Smooth muscle cell (in vitro differentiated cells): ENCODE measurements at regions not wholly inside any gene's neighbourhood (a gene's known extent, or its start where the extent isn't known, plus 50 kb on each side); places are given as distances from the start of the nearest gene placed in this dataset.

Experiments used
- DNase-seq: peaks from one replicate; lab custom pipeline; 2025; ENCODE audit not compliant: unreplicated experiment; lab: John Stamatoyannopoulos, UW
- H2AFZ ChIP-seq: fragments of 200-600 bp; sonication (generic); 2 replicates; pipeline ENCODE4 v1.6.0; 2016; ENCODE audit warnings: antibody characterized with exemption, low read depth, mild to moderate bottlenecking
- H3F3A ChIP-seq: fragments of 200-600 bp; sonication (generic); 2 replicates; pipeline ENCODE4 v1.6.0; 2017; ENCODE audit warnings: antibody characterized with exemption, low read depth
- H3K27ac ChIP-seq: fragments of 200-600 bp; sonication (generic); 2 replicates; pipeline ENCODE4 v1.5.1; 2016; ENCODE audit warnings: low read depth, mild to moderate bottlenecking
- H3K27me3 ChIP-seq: fragments of 200-600 bp; sonication (generic); 2 replicates; pipeline ENCODE4 v1.6.1; 2016; ENCODE audit warnings: low read depth, mild to moderate bottlenecking
- H3K36me3 ChIP-seq: fragments of 200-600 bp; sonication (generic); 2 replicates; pipeline ENCODE4 v1.5.1; 2016; ENCODE audit warnings: low read depth
- H3K4me1 ChIP-seq: fragments of 200-600 bp; sonication (generic); 2 replicates; pipeline ENCODE4 v1.5.1; 2016; ENCODE audit warnings: low read depth
- H3K4me2 ChIP-seq: fragments of 200-600 bp; sonication (generic); 2 replicates; pipeline ENCODE4 v1.6.0; 2016; ENCODE audit warnings: mild to moderate bottlenecking
- H3K4me3 ChIP-seq: fragments of 200-600 bp; sonication (generic); 2 replicates; pipeline ENCODE4 v1.5.1; 2016; ENCODE audit warnings: mild to moderate bottlenecking
- H3K79me2 ChIP-seq: fragments of 200-600 bp; sonication (generic); 2 replicates; pipeline ENCODE4 v1.6.0; 2016; ENCODE audit warnings: low read depth, mild to moderate bottlenecking
- H3K9ac ChIP-seq: fragments of 200-600 bp; sonication (generic); 2 replicates; pipeline ENCODE4 v1.6.0; 2016; ENCODE audit warnings: low read depth
- H3K9me3 ChIP-seq: fragments of 200-600 bp; sonication (generic); replicated peaks from 2 replicates; pipeline ENCODE4 v1.5.1; 2016; ENCODE audit warnings: low read depth
- H4K20me1 ChIP-seq: fragments of 200-600 bp; sonication (generic); 2 replicates; pipeline ENCODE4 v1.6.0; 2016; ENCODE audit warnings: low read depth
- WGBS: methylation state at CpG from one replicate; pipeline ENCODE4 v1.1.7; 2016; ENCODE audit warnings: low lambda C conversion rate; 5-methylcytosine and 5-hydroxymethylcytosine counted together
- TF ChIP-seq, protein P1 (sequence below): fragments of 200-600 bp; sonication (generic); IDR thresholded peaks from 2 replicates; pipeline ENCODE4 v1.5.1; 2017; ENCODE audit warnings: borderline replicate concordance, mild to moderate bottlenecking, antibody characterized with exemption; ENCODE audit not compliant: insufficient read depth, poor library complexity, severe bottlenecking

DNA sequence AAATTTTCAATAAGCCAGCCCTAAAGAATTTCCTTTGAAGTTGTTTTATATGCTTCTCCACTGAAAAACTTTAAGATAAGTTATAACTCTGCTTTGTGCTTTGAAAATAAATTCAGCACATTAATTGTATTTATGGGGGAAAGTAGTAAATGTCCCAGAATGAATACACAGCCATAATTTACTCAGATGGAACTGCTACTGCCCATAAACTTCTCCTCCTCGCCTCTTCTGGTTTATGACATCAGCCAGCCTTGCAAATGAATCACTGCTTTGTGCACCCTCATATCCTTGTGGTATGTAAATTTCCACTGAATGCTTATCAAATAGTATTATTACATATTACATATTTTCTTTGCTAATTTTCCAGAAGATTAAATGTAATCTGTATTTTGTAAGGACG is 302.0 kb downstream of the DIPK2A start:
- Histone ChIP-seq H3K9me3 (no peaks in the 10 kb centered on the region), H3K27me3 (no peaks in the 10 kb centered on the region), H3K79me2 (no peaks in the 10 kb centered on the region), H3K4me2 (peak overlapping the region; percentile 81), H4K20me1 (no peaks in the 10 kb centered on the region), H3K36me3 (no peaks in the 10 kb centered on the region), H3K9ac (peak overlapping the region; percentile 67), H3K4me3 (no peak overlapping the region), H2AFZ (peak overlapping the region; percentile 84), H3K27ac (peak overlapping the region; percentile 94), H3F3A (peaks cover 3% of the 10 kb centered on the region), H3K4me1 (peaks cover 21% of the 10 kb centered on the region)
- no peak for DNase-seq
- TF ChIP-seq, protein P1, sequence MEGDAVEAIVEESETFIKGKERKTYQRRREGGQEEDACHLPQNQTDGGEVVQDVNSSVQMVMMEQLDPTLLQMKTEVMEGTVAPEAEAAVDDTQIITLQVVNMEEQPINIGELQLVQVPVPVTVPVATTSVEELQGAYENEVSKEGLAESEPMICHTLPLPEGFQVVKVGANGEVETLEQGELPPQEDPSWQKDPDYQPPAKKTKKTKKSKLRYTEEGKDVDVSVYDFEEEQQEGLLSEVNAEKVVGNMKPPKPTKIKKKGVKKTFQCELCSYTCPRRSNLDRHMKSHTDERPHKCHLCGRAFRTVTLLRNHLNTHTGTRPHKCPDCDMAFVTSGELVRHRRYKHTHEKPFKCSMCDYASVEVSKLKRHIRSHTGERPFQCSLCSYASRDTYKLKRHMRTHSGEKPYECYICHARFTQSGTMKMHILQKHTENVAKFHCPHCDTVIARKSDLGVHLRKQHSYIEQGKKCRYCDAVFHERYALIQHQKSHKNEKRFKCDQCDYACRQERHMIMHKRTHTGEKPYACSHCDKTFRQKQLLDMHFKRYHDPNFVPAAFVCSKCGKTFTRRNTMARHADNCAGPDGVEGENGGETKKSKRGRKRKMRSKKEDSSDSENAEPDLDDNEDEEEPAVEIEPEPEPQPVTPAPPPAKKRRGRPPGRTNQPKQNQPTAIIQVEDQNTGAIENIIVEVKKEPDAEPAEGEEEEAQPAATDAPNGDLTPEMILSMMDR = no peak
- 9% methylated on average over 2 of the region's 2 CpGs for WGBS

DNA sequence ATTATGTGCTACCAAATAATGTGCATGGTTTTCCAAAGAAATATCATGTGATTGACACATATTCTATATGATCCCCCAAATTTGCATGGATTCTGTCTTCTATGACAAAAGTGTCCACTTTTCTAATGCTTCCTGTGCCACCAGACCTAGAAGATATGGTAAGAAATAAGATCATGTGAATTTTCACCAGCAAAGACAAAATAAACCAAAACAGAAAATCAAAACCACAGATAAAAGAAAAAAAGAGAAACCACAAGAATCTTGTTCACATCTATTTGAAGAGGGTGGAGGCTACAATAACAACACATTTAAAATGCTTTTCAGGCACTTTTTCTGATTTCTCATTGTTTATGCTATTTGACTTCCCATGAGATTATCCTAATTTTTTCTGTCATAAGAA is 303.4 kb downstream of the DIPK2A start:
- Histone ChIP-seq H3K27ac (peak overlapping the region; percentile 94), H3K9ac (no peak overlapping the region), H3K4me1 (peaks cover 21% of the 10 kb centered on the region), H3K79me2 (no peaks in the 10 kb centered on the region), H2AFZ (no peak overlapping the region), H3K27me3 (no peaks in the 10 kb centered on the region), H3K9me3 (no peaks in the 10 kb centered on the region), H3K36me3 (no peaks in the 10 kb centered on the region), H3F3A (peaks cover 3% of the 10 kb centered on the region), H3K4me3 (no peak overlapping the region), H4K20me1 (no peaks in the 10 kb centered on the region), H3K4me2 (no peak overlapping the region)
- DNase-seq = no peak
- TF ChIP-seq, protein P1 = no peak

DNA sequence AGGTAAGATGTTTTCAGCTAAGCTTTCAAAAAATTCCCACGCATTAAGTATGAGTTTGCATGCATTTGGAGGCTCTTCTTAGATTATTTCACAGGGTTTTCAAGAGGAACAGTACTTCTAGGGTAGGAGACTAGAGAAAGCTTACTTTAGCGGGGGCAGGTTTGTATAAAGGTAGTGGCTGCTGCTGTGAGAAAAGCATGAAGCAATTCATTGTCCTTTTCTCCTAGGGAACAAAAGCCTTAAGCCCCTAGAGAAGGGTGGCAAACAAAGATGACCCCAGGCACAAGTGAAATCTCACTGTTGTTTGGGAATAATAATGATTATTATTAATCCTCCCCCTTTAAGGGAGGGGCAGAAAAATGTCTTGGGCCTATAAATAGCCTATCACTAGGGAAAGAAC is 310.7 kb downstream of the DIPK2A start:
- no peak for DNase-seq
- H3K9ac ChIP-seq = no peak overlapping the region
- WGBS = 86% methylated on average over 2 of the region's 2 CpGs
- no peaks in the 10 kb centered on the region for H3K36me3 ChIP-seq
- peaks cover 10% of the 10 kb centered on the region for H3K4me1 ChIP-seq
- H3K79me2 ChIP-seq = no peaks in the 10 kb centered on the region
- TF ChIP-seq, protein P1 = no peak
- no peak overlapping the region for H3K4me3 ChIP-seq
- H3F3A ChIP-seq = no peaks in the 10 kb centered on the region
- H3K9me3 ChIP-seq = no peaks in the 10 kb centered on the region
- no peak overlapping the region for H3K27ac ChIP-seq
- no peaks in the 10 kb centered on the region for H3K27me3 ChIP-seq
- no peak overlapping the region for H2AFZ ChIP-seq
- no peaks in the 10 kb centered on the region for H4K20me1 ChIP-seq
- H3K4me2 ChIP-seq = no peak overlapping the region

DNA sequence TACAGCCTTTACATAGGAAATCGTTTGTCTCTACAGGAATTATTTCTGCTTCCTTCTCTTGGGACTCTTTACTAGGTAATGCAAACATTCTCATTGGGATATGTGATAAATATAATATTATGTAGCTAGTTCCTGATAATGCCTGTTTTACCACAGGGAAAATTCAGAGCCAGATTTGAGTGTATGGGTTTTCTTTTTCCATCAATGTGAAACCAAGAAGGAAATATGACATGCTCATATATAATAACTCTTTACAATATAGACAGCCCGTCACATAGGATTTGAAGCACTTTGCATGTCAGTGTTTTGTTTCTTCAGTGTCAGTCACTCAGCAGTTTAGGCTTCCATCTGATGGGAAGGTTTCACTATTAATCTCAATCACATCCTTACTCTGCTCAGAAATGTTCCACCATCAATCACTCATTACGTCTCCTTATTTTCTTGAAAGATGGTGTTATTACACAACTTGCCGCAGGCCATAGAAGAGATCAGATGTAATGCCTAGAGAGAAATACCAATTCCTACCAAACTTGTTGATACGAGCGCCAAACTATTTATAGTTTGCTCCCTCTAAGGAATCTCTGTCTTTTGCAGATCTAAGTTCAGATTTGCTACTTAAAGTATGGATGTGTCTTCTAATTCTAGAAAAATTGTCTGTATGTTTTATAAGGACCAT is 314.8 kb downstream of the DIPK2A start:
- Histone ChIP-seq H2AFZ (no peak overlapping the region), H3K9ac (no peak overlapping the region), H3K27me3 (no peaks in the 10 kb centered on the region), H3K9me3 (no peaks in the 10 kb centered on the region), H3K4me1 (peaks cover 10% of the 10 kb centered on the region), H3K4me2 (no peak overlapping the region), H3K79me2 (no peaks in the 10 kb centered on the region), H3K27ac (no peak overlapping the region), H3F3A (no peaks in the 10 kb centered on the region), H3K4me3 (no peak overlapping the region), H4K20me1 (no peaks in the 10 kb centered on the region), H3K36me3 (no peaks in the 10 kb centered on the region)
- TF ChIP-seq, protein P1 = no peak
- DNase-seq = no peak
- WGBS = 89% methylated on average over 6 of the region's 6 CpGs
